Islet of Langerhans (tissue), 1 donor: ENCODE measurements at regions not wholly inside any gene's neighbourhood (a gene's known extent, or its start where the extent isn't known, plus 50 kb on each side); places are given as distances from the start of the nearest gene placed in this dataset.

ENCODE experiments used
- FAIRE-seq: peaks from one replicate; lab custom pipeline; 2011; peaks lifted over from hg19 to GRCh38; lab: Jason Lieb, UNC

DNA sequence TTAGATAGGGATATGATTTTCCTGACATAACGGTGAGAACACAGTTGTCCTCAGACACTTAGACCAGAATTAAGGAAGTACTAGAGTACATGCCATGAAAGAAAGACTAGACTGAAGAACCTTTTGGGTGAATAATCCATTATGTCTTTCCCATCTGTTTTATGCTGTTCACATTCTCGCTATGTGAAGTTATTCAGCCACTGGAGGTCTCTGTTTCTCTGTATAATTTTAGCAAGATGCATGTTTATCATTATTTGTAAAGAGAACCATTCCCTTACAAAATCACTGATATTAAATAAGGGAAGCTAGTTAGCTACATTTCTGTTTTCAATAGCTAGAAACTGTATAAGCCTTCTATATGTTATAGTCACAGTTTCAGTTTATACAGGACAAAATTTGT, 391.9 kb downstream of the CD109 start:
- no peak for FAIRE-seq

DNA sequence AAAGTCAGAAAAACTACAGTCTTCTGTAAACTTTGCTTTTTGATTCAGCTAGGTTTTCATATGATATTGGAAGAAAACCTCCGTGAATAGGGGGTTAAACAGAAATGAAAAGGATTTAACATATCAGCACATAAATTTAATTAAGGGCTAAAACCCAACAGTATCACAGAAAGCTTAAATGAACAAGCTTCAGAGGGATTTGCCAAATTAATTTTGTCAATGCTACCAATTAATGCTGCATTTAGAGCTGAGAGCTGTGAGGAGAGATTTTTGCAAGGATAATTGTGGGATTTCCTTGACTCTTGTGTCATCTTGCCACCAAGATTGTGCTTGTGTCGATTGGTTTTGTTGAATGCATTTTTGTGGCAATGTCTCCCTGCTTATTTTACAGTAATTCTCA, 379.9 kb downstream of the CD109 start:
- FAIRE-seq: no peak

DNA sequence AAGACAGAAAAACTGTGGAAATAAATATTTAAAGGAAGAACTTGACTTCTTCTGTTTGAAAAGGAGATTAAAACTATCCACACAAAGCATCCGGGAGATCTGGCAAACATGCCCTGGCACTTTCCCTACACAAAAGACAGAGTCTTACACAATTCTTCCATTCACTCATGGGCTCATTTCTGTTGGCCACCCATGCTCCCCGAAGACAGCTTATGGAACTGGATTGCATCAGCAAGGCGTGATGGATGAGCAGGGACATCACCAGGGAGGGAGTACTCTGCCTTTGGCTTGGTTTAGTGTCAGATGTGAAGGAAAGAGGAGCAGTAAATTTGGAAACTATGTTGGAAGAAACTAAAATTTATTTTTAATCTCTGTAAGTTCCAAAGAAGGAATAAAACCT, 379.3 kb downstream of the CD109 start:
- no peak for FAIRE-seq

DNA sequence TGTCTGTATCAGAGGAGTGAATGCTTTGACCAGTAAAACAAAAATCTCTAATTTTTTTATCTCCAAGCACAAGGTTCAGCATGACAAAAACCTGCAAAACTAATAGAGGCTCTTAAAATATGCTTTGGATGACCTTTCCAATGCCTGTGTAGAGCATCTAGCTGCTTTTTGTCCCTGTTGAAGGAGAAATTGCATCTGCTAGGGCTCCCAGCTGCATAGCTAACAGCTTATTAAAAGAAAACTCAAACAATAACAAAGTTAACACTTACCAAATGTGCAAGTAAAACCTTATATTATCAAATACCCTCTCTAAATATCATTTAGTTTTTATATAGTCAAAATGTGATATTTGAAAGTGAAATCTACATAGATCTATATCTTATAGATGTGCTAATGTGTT, 378.6 kb downstream of the CD109 start:
- no peak for FAIRE-seq

DNA sequence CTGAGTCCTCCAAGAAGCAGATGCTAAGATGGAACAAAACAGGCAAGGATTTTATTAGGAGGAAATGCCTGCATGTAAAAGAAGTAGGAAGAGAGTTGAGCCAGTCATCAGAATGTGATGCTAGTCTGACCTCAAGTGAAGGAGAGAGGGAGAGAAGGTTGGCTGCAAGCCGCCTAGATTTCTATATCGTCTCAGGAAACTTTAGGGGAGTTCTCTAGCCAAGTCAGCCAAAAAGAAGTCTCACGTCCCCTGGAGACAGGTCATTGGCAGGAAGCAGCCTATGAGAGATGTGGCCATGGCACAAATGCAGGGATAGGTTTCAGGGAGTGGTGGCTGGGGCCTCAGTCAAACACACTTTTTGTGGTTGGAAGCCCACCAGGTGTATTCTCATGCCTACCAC, 378.0 kb downstream of the CD109 start:
- FAIRE-seq: no peak

DNA sequence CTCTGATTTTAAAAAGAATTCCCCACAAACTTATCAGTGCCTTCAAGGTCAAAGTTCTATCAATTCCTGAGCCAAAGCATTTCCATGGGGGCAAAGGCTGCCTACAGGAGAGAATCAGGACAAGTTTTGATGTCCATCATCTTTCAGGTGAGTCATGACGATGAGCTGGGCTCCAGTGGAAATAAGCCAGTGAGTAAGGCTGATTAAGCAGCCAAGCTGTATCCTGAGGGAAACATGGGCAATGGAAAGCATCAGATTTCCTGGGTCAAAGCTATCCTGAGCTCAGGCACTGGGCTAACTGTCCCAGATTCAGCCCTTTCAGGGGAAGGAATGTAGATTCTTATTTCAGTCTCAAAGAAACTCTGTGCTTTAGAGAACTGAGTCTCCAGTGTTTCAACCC, 377.4 kb downstream of the CD109 start:
- FAIRE-seq: no peak

DNA sequence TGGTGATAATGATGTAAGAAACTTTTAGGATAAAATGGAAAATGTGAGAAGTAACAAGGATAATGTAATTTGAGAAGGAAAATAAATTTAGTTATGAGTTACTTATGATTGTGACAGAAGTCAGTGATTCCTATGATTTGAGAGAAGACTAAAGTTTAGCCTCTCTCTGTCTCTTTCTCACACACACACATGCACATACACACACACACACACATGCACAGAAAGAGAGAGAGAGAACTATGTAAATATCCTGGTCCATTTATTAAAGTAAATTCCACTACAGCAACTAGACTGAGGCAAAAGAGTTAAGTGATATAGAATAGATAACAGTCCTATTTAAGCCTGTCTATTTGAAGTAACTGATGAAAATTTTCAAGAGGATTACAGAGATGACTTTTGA, 375.2 kb downstream of the CD109 start:
- no peak for FAIRE-seq

DNA sequence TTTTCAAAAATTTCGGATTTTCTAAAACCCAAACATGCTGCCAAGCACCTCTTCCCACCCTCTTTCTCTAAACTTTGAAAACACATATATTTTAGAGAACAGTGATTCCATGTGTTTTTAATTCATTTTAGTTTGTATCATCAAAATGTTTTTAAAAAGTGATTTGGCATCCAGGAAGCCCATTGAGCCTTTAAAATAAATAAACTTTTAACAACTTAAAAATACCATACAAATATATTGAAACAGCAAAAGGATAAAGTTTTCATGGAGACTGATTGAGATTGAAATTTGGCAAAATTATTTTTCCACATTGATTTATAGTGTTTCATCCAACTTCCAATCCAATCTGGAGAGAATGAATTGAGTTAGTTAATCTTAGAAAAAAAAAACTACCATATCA, 374.7 kb downstream of the CD109 start:
- FAIRE-seq: no peak

DNA sequence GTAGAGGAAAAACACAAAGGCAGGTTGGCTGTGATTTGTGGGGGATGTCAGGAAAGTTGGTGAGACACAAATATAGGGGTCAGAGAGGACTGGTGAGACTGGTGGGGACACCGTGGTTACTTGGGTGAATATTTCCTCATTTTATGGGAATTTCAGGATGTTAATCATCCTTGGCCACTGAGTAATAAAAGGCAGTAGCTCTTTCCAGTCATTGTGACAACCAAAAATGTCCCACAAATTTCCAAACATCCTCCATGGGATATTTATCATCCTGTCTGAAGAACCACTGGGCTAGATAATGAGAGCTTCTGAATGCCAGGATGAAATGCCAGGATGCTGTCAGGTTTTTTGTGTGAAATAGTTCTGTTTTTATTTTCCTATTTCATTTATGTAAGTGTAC, 374.1 kb downstream of the CD109 start:
- FAIRE-seq: no peak

DNA sequence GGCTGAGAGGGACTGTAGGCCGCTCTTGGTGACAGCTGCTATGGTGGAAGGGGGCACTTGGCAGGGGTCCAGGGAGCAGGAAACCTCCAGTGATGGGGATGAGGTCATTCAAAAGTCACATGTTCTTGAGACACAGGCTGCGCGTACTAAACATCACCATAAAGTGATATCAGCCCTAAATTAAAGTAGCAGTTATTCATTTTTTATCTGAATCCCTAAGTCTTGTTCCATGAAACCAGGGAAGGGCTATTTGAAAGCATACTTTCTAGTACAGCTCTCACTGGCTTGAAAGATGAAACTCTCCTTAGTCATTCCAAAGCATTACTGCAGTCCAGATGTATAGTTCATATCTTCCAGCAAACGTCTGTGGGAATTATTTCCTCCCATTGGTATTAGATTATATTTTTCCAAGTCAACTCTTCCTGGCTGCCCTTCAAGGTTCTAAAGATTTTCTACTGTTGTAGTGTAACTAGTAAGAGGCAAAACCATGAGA, 373.1 kb downstream of the CD109 start:
- FAIRE-seq: no peak

DNA sequence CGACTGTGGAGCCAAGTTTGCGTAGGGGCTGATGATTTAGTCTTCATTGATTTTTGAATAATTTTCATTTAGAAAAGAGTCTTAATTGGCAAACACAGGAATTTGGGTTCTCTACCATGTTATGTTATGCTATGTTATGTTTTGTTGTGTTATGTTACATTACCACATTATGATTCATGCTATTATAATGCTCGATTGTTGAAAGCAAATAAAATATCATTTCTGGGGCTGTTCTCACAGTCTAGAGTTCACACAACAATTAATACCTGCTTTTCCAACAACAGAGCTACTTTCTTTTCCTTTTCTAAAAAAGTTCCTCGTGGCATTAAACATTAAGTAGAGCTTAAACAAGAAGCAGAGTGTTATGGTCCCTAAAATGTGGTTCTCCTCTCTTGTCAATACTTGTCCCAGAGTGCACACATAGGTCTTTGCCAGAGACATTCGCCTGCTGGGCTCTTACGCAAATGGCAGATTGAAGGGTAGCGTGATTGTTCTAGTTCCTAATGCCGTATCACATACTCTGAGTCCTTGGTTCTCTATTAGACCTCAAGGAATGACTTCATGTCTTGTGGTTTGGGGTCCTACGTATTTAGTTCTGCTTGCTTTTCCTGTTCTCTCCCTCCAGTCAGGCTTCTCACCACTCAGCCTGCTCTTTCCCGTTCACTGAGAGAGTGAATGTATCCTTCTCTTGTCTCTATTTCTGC, 370.3 kb downstream of the CD109 start:
- FAIRE-seq: no peak

DNA sequence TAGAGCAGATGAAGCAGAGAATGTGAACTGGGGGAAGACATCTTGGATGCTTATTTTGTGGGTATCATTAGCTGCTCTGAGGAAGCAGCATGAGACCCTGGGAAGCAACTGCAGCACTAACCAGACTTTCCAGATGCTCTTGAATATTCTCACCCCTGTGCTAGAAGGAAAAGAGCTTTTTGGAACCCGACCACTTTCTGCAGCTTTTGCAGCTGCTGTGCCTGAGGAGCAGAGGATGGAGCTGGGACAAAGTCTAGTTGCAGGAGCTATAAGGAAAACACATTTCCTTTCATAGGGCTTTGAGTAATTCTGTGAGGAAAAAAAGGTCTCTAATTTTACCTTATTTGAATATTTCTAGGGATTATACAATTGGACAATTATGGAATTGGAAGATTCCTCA, 369.7 kb downstream of the CD109 start:
- no peak for FAIRE-seq

DNA sequence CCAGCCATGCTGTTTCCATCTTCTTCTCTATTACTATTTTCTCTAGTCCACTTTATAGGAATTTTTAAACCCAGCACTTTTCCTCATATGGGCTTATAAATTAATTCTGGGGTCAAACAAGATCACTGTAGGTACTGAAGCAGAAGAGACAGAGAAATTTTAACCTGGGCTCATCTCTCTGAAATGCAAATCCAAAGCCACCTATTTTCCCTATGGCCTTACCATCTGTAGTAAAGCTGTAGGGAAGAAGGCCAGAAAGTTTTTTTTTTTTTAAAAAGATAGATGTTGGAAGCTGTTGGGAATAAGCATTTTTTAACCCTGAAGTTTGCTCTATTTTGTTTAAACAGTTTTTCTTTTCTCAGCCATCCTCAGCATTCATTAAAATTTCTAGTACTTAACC, 367.4 kb downstream of the CD109 start:
- no peak for FAIRE-seq

DNA sequence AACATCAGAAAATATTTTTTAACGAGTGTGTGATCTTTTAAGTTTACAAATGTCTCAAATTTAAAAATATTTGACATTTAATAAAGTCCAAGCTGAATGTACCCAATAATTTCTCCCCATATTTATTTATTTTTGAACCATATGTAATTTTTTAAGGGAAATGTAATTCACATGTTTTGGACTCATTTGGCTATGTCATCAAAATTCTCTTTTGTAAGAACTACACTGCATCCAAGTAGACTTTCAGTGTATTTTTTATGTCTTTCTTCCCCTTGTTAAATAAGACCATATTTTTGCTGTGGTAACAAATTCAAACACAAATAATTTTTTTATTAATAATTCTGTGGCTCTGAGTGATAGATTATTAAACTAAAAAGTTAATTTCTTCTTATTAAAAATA, 365.2 kb downstream of the CD109 start:
- no peak for FAIRE-seq

DNA sequence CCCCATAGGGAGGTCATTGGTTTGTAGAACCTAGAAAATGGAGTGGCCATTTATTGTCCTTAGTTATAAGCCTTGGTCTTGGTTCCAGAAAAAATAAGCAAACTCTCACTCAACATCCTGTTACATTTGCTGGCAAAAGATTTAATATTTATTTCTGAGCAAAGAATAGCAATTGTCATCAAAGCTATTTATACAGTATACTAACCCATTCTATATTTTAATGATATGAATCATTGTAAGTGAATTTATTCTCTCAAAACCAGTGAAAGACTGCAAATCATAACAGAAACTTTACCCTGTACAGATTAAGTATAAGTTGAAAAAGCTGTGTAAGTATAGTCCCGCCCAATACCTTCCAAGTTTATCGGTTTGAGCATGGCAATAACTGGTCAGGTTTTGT, 364.4 kb downstream of the CD109 start:
- FAIRE-seq: no peak

DNA sequence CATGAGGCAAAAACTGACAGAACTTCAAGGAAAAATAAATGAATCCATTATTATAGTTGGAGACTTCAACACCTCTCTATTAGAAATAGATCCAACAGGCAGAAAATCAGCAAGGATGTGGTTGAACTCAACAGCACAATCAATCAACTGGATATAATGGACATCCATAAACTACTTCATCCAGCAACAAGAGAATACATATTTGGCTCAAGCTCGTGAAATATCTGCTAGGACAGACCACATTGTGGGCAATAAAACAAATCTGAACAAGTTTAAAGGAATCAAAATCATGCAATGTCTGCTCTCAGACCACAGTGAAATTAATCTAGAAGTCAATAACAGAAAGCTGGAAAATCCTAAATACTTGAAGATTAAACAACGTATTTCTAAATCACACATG, 362.6 kb downstream of the CD109 start:
- FAIRE-seq: no peak

DNA sequence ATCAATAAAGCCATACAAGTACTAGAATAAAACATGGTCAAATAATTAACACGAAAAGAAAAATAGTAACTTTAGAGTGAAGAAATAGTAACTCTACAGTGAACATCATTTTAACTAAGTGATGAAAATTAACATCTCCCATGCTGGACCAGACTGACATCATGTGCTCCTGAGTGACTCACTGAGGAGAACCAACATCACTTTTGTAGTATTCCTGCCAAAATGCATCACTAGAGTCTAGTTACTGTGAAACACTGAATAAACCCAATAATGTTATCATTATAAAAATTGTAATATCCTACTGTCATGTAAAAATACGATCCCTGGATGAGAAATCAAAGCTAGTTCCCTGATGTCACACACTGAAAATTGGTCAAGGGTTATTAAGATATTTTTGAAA, 361.3 kb downstream of the CD109 start:
- FAIRE-seq: no peak

DNA sequence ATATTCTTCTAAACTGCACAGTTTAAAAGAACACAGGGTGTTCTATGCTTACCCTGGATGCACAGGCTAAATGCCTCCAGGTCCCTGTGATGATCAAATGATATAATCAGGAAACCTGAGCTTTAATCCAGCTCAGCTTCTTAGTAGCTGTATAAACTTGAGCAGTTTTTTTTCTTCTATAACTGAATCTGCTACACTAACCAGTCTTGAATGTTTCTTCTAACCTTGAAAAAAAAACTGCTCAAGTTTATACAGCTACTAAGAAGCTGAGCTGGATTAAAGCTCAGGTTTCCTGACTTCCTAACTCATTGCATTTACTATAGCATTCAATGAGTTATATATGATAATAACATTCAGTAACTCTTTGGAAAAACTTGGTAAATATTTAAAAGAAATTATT, 358.2 kb downstream of the CD109 start:
- FAIRE-seq: no peak

DNA sequence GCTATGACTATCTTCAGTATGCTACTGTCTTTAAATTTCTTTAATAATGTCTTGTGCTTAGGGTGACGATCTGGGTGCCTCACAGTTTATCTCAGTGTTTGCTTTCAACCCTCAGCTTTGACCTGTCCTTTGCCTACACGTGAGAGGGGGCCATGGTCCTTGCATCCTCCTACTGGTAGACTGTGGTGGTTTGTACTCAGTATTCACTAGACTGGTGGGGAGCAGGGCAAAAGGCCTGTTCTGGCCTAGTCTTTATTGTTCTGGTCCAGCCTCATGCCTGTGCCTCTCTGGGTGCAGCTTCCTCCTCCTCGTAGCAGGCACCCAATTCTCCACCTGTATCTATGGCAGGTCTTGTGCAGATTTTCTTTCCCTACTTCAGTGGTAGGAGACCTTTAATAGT, 354.9 kb downstream of the CD109 start:
- no peak for FAIRE-seq

DNA sequence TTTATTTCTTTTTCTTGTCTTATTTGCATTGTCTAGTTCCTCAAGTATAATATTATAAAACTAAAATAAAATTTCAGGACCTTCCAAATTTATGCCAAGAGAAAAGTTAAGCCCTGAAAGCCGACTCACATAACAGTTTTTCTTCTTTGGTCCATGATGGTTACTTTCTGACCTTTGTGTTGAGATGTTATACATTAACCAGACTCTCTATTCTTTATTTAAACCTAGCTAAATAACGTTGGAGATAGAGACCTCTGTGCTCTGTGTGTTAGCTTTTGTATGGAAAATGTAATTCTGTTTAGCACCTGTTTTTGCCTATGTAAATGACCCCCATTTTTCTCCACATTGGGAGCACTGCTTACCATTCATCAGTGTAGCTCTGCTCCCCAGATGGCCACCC, 352.4 kb downstream of the CD109 start:
- no peak for FAIRE-seq

DNA sequence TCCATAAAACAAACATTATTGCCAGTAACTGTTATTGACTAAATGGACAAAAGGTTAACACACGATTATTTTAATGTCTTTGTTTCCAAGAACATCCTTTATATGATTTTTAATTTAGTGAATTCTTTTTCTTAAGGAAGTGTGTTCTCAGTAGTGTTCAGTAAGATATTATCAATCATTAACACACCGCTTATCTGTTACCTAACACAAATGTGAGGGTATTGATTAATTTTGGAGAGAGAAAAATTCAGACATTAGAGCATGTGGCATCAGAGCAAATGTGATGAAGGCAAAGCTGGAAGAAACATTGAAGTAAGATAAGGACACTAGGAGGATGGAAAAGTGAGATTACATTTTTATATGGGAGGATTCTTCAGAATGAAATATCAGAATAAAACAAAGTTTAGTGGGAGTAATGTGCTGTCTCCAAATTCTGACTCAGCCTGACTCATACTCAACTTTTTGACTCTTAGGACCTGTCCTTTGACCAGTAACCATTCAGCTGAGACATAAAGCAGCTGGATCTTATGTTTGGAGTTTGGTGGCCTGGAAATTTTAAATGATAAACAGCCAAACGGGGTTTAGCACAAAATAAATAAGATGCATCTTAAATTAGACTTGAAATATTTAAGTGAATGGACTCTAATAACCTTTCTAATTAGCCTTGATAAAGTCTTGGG, 348.6 kb downstream of the CD109 start:
- no peak for FAIRE-seq

DNA sequence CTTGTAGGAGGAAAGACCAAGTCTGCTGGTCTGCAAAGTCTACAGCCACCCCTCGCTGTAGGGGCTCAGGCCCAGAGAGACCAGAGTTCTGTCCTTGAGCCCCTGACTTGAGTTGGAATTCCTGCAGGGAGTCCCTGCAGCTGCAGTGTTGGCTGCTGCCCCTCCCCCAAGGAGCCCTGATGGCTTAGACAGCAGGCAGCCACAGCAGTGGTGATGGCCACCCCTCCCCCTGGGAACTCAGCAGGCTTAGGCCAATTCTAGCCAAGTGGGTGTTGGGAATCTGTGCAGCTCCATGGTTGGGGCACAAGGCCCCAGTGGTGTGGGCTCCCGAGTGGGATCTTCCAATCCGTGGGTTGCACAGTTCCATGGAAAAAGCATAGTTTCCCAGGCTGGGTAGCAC, 345.4 kb downstream of the CD109 start:
- FAIRE-seq: no peak

DNA sequence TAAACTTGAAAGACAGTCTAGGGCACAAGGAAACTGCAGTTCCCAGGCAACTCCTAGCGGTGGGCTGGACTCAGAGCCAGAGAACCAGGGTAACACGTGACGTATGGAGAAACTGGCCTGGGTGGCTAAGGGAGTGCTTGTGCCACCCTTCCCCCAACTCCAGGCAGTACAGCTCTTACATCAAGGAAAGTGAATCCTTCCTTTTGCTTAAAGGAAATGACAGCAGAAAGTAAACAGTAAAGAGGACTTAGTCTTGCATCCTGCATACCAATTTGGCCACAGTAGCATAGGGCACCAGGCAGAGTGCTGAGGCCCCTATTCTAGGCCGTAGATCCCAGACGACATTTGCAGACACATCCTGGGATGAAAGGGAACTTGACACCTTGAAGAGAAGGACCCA, 322.8 kb downstream of the CD109 start:
- no peak for FAIRE-seq

DNA sequence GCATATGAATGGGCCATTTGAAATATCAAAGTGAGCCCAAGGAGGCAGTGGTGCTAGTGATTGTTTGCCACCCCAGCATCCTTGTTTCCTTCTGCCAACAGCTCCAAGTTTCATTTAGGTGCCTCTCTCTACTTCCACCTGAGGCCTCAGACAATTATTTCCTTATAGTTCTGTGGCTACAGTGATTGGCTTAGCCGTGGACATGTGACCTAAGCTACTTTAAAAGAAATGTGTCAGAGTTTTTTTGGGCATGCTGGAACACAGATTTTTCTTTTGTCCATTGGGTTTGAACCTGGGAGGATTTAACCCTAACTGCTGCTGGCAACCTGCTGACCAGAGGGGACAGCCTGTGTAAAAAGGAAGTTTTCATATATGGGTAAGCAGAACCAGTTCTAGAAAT, 319.4 kb downstream of the CD109 start:
- no peak for FAIRE-seq
